BLaER1 treated with 17β-estradiol and CSF1 and Interleukin-3, amounts not matched to agents 10 nM and 100 nM (cell line): ENCODE measurements at regions not wholly inside any gene's neighbourhood (a gene's known extent, or its start where the extent isn't known, plus 50 kb on each side); places are given as distances from the start of the nearest gene placed in this dataset.

Source experiments
- H3K27ac ChIP-seq, 11 experiments: shearing (Covaris generic); formaldehyde crosslinking; 2 replicates each; pipeline ENCODE4 v1.8.1; 2022
- H3K27me3 ChIP-seq, 11 experiments: shearing (Covaris generic); formaldehyde crosslinking; 2 replicates each; pipeline ENCODE4 v1.8.1; 2022
- H3K36me3 ChIP-seq, 11 experiments: shearing (Covaris generic); formaldehyde crosslinking; 2 replicates each; pipeline ENCODE4 v1.8.1; 2022
- H3K4me1 ChIP-seq, 10 experiments: shearing (Covaris generic); formaldehyde crosslinking; 2 replicates each; pipeline ENCODE4 v1.8.1; 2022
- H3K4me2 ChIP-seq, 11 experiments: shearing (Covaris generic); formaldehyde crosslinking; 2 replicates each; pipeline ENCODE4 v1.8.1; 2022
- H3K4me3 ChIP-seq, 10 experiments: shearing (Covaris generic); formaldehyde crosslinking; 2 replicates each; pipeline ENCODE4 v1.8.1; 2022
- H3K9ac ChIP-seq, 11 experiments: shearing (Covaris generic); formaldehyde crosslinking; 2 replicates each; pipeline ENCODE4 v1.8.1; 2022
- H3K9me3 ChIP-seq, 11 experiments: shearing (Covaris generic); formaldehyde crosslinking; replicated peaks in 1 of 11; 2 replicates each; pipeline ENCODE4 v1.8.1; 2022
- H4K20me1 ChIP-seq, 11 experiments: shearing (Covaris generic); formaldehyde crosslinking; 2 replicates each; pipeline ENCODE4 v1.8.1; 2022
- Cebpa-rat ChIP-seq, 11 experiments: shearing (Covaris generic); IDR thresholded peaks; 2 replicates each; pipeline ENCODE4 v1.8.1; 2022

DNA sequence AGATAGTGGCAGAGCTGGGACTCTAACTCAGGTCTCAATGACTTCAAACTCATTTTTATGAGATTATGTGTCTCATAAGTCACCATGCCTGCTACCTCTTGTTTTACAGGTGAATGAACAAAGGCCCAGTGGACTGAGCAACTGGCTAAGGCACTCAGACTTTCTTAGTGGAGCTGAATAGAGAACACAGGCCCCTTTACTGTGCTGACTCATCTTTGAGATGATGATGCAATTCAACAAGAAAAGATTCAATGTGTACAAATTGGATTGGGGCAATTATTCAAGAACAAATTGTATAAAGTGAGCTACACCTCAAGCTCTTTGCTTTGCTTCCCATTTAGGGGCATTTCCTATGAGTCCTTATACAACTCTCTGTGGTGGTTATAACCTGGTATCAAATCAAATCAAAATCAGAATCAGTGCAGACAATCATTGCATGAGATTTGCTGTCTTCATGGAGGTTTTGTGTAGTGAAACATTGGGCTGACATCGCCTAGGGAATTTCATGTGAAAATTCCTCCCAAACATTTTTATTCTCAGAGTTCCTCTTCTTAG is 84.3 kb upstream of the PPP2R2B start:
- Histone ChIP-seq H3K4me1 (peaks cover 0 to 20% (median 13%) of the 10 kb centered on the region in 10 experiments; a peak in 17 of 20 replicates), H3K27ac (no peak overlapping the region), H3K36me3 (no peaks in the 10 kb centered on the region), H3K4me2 (no peak overlapping the region; a peak in 1 of 22 replicates), H3K4me3 (no peak overlapping the region), H3K9me3 (no peaks in the 10 kb centered on the region), H4K20me1 (no peaks in the 10 kb centered on the region), H3K9ac (no peak overlapping the region), H3K27me3 (no peaks in the 10 kb centered on the region)
- TF ChIP-seq Cebpa-rat (IDR thresholded peaks at IDR 0.05): peak in 3 of 11 experiments; percentile 20 to 44 (median 23); a peak in 2 of 22 replicates

DNA sequence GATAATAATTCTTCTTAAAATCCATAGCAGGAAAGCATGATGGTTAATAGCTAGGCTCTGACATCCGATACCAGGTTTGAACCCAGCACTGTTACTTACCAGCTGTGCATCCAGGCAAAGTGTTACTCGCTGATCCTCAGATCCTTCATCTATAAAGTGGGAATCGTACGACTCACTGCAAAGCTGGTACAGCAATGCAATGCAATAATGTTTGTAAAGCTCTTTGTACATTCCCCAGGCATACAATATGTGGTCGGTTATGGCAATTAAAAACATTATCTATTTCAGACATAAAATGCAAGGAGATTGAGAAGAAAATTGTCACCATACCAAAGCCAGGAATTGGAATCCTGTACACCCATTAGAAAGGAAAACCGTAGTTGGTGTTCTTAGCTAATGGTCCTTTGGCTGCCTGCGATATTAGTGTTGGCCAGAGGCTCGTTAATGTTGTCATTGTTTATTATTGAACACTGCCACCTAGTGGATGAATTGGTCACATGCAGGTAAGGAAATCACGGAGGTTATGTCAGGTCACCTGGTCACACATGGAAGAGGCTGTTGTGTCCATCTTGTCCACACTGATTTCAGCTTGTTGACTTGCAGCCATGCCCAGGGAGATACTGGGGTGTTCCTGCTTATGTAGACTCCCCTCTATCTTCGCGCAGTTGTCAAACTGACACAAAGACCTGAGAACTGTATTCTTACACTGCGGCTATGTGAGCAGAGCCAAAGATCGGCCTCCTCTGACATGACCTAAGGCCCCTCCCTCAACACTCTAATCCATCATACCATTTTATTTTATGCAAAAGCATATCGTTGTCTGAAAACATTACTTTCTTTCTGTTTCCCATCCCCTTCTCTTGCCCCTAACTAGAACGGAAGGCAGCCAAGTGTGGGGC is 87.5 kb upstream of the PPP2R2B start:
- Histone ChIP-seq H3K36me3 (no peaks in the 10 kb centered on the region), H3K9ac (no peak overlapping the region), H3K4me2 (peak overlapping the region in 4 of 11 experiments; percentile 7 to 68 (median 14); a peak in 1 of 22 replicates), H3K27me3 (no peaks in the 10 kb centered on the region), H3K9me3 (no peaks in the 10 kb centered on the region), H3K4me3 (no peak overlapping the region), H3K27ac (no peak overlapping the region), H3K4me1 (peaks cover 0 to 27% (median 17%) of the 10 kb centered on the region in 10 experiments; a peak in 17 of 20 replicates), H4K20me1 (no peaks in the 10 kb centered on the region)
- TF ChIP-seq Cebpa-rat (IDR thresholded peaks at IDR 0.05): no peak

DNA sequence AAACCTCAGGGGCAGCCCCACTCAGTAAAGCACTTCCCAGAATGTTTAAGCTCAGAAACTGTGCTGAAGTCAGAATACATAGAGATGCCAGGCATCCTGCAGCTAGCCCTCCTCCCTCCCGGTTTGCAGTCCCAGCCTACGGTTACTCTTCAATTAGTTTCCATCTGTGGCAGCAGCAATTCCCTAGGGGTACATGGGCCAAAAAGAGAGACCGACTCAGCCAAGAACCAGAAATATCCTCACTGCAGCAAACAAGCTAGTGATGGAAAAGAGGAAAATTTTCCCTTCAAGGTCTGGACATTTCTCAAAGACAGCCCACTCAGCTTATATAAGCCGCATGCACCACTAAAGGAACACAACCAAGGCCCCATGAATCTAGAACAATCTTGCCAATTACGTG is 89.1 kb upstream of the PPP2R2B start:
- Histone ChIP-seq H3K36me3 (no peaks in the 10 kb centered on the region), H3K9ac (peak overlapping the region in 2 of 11 experiments; percentile 11 to 35; a peak in 2 of 22 replicates), H4K20me1 (no peaks in the 10 kb centered on the region), H3K27ac (no peak overlapping the region), H3K4me3 (no peak overlapping the region), H3K27me3 (no peaks in the 10 kb centered on the region), H3K9me3 (no peaks in the 10 kb centered on the region), H3K4me1 (peaks cover 0 to 27% (median 17%) of the 10 kb centered on the region in 10 experiments; a peak in 17 of 20 replicates), H3K4me2 (peak overlapping the region in 9 of 11 experiments; percentile 13 to 76 (median 60); a peak in 16 of 22 replicates)
- no peak for TF ChIP-seq Cebpa-rat (IDR thresholded peaks at IDR 0.05)

DNA sequence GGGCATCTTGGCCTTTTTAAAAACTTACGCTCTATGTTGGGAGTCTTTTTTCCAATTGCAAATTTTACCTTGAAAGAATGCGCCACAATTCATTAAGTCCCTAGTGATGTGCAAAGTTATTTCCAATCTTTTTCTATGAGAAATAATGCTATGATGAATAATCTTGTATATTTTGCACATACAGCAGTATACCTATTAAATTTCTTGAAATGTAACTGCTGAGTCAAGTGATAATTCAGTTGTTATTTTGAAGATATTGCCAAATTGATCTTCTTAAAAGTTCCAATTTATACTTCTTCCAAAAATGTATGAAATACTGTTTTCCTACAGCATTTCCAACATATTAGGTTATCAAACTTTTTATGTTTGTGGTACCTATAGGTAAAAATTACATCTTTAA is 92.8 kb upstream of the PPP2R2B start:
- Histone ChIP-seq H3K27me3 (no peaks in the 10 kb centered on the region), H3K4me1 (peaks cover 0 to 22% (median 17%) of the 10 kb centered on the region in 10 experiments; a peak in 16 of 20 replicates), H3K27ac (no peak overlapping the region), H3K9me3 (no peaks in the 10 kb centered on the region), H3K4me3 (no peak overlapping the region), H3K9ac (no peak overlapping the region), H3K36me3 (no peaks in the 10 kb centered on the region), H4K20me1 (no peaks in the 10 kb centered on the region), H3K4me2 (no peak overlapping the region)
- TF ChIP-seq Cebpa-rat (IDR thresholded peaks at IDR 0.05): no peak

DNA sequence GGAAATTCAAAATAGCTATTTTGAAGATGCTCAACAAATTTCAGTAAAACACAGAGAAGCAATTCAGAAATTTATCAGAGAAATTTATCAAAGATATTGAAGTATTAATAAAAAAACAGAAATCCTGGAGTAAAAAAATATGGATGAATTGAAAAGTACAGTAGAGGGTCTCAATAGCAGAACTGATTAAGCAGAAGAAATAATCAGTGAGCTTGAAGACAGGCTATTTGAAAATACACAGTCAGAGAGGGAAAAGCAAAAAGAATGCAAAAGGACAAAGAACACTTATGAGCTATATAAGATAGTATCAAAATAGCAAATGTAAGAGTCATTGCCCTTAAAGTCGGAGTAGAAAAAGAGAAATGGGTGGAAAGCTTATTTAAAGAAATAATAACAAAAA is 107.9 kb upstream of the PPP2R2B start:
- no peak overlapping the region for H3K27ac ChIP-seq
- peaks cover 26 to 58% (median 39%) of the 10 kb centered on the region in 11 experiments for H3K9me3 ChIP-seq

DNA sequence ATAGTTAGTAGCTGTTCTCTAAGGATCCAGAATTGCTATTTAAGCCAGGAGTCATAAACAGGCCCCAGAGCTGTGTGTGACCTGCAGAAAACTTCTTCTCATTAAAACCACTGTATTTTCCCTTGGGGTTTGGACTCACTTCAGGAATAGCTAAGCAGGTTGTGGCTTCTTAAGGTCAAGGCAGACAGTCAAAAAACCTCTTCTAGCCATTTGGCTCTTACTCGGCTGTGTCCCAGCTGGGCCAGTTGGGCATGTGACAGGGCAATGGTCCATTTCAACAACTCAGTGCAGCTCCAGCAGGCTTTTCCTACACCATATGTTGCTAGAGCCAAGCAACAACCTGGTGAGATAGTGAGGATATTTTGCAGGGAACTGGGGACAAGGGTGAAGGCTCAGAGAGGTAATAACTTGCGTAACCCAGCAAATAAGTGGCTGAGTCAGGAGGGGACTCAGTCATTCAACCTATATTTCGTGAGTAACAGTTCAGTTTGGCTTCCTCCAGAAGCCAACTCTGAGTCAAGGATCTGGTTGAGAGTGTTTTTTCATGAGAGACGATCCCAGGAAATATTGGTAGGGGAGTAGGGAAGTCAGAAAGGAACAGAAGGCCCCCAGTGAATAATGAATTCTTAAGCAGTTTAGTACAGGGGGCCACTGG is 115.4 kb upstream of the PPP2R2B start:
- H3K27me3 ChIP-seq: no peaks in the 10 kb centered on the region
- no peak overlapping the region for H3K9ac ChIP-seq
- no peak overlapping the region for H3K4me3 ChIP-seq
- no peak overlapping the region for H3K27ac ChIP-seq
- H3K4me2 ChIP-seq: no peak overlapping the region
- no peaks in the 10 kb centered on the region for H3K36me3 ChIP-seq
- TF ChIP-seq Cebpa-rat (IDR thresholded peaks at IDR 0.05): no peak
- H4K20me1 ChIP-seq: no peaks in the 10 kb centered on the region
- H3K9me3 ChIP-seq: peaks cover 6 to 32% (median 13%) of the 10 kb centered on the region in 11 experiments; a peak in 18 of 22 replicates
- no peaks in the 10 kb centered on the region for H3K4me1 ChIP-seq

More for the DNA sequence above, 107.9 kb upstream of the PPP2R2B start:
- TF ChIP-seq Cebpa-rat (IDR thresholded peaks at IDR 0.05): no peak
- Histone ChIP-seq H3K4me1 (peaks cover 0 to 18% (median 0%) of the 10 kb centered on the region in 10 experiments; a peak in 4 of 20 replicates), H4K20me1 (no peaks in the 10 kb centered on the region), H3K4me2 (no peak overlapping the region), H3K4me3 (no peak overlapping the region), H3K36me3 (no peaks in the 10 kb centered on the region), H3K27me3 (no peaks in the 10 kb centered on the region), H3K9ac (no peak overlapping the region)

DNA sequence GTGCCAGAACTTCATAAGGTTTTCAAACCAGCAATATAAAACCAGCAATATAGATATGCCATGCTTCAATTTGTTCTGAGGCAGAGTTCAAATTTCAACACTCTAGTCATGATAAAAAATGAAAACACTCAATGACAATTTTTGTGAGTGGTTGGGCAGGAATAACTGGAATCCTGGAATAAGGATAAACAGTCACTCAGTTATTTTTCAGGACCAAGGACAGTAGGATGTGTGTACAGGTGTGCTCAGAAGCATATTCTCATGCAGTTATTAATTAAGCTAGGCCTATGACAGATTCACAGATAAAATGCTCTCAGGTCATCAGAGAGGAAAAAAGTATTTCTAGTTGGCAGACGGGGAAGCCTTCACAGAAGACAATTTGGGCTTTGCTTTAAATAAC is 117.3 kb upstream of the PPP2R2B start:
- no peak overlapping the region for H3K27ac ChIP-seq
- H4K20me1 ChIP-seq: no peaks in the 10 kb centered on the region
- H3K4me2 ChIP-seq: no peak overlapping the region
- H3K36me3 ChIP-seq: no peaks in the 10 kb centered on the region
- no peak overlapping the region for H3K9ac ChIP-seq
- no peak overlapping the region for H3K4me3 ChIP-seq
- TF ChIP-seq Cebpa-rat (IDR thresholded peaks at IDR 0.05): no peak
- peaks cover 0 to 13% (median 0%) of the 10 kb centered on the region in 11 experiments; a peak in 4 of 22 replicates for H3K9me3 ChIP-seq
- H3K4me1 ChIP-seq: no peaks in the 10 kb centered on the region
- H3K27me3 ChIP-seq: no peaks in the 10 kb centered on the region

DNA sequence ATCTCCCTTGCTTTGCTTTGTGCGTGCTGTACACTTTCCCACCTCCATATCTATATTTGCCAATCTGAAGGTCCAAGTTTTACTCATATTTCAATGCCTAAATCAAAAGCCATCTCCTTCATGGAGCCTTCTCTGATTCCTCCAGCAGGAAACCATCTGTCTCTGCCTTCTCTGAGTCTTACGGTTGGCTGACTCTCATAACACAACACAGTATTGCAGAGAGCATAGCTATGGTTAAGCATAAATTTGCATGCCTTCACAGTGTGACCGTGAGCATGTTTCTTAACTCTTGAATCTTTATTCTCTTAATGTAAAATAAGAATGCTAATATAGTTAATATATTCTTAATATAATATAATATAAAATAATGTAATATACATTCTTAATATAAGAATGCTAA is 136.8 kb upstream of the PPP2R2B start:
- H3K27me3 ChIP-seq: no peaks in the 10 kb centered on the region
- H3K9me3 ChIP-seq: no peaks in the 10 kb centered on the region
- H3K4me3 ChIP-seq: no peak overlapping the region
- H3K4me1 ChIP-seq: no peaks in the 10 kb centered on the region
- no peak overlapping the region for H3K4me2 ChIP-seq
- H3K27ac ChIP-seq: no peak overlapping the region
- no peaks in the 10 kb centered on the region for H4K20me1 ChIP-seq
- H3K36me3 ChIP-seq: no peaks in the 10 kb centered on the region
- TF ChIP-seq Cebpa-rat (IDR thresholded peaks at IDR 0.05): no peak
- H3K9ac ChIP-seq: no peak overlapping the region

DNA sequence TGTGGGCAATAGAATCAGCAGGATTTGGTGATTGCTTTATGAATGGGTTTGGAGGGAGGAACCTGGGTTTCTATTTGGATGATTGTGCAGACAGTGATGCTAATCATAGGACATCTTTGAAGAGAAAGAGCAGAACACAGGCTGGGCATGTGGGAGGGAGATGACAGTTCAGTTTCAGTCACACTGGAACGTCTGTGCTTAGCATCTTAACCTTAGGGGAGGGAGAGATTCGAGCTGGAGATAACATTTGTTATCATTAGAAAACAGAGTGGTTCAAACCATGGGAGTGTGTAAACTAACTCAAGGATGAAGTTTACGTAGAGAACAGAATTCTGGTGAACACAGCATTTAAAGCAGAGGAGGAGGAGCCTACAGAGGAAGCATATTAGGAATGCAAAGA is 138.6 kb upstream of the PPP2R2B start:
- H3K9me3 ChIP-seq: no peaks in the 10 kb centered on the region
- no peak overlapping the region for H3K27ac ChIP-seq
- no peaks in the 10 kb centered on the region for H4K20me1 ChIP-seq
- no peak overlapping the region for H3K4me2 ChIP-seq
- no peaks in the 10 kb centered on the region for H3K27me3 ChIP-seq
- no peak overlapping the region for H3K9ac ChIP-seq
- no peak overlapping the region for H3K4me3 ChIP-seq
- H3K4me1 ChIP-seq: no peaks in the 10 kb centered on the region
- no peak for TF ChIP-seq Cebpa-rat (IDR thresholded peaks at IDR 0.05)
- H3K36me3 ChIP-seq: no peaks in the 10 kb centered on the region
